PC-3 (cell line): ENCODE measurements at regions not wholly inside any gene's neighbourhood (a gene's known extent, or its start where the extent isn't known, plus 50 kb on each side); places are given as distances from the start of the nearest gene placed in this dataset.

Experiments used
- ATAC-seq: fragments of 200-7000 bp; cut with Tn5 transposase; 2 replicates; pipeline ENCODE4 v1.9.1; 2020; ENCODE audit warnings: mild to moderate bottlenecking, moderate library complexity
- BruUV-seq: library from RNA; stranded (reverse); fragments of 400-500 nt; replicated peaks from 2 replicates; lab custom pipeline; 2021; lab: Mats Ljungman, UMichigan
- CTCF ChIA-PET: fragments of 300-600 bp; sonication (Branson Sonifier 250); formaldehyde crosslinking; loops from one replicate; lab custom pipeline; 2022; ENCODE audit warnings: antibody characterized with exemption; lab: Charles Lee
- POLR2A ChIA-PET: fragments of 300-600 bp; sonication (Branson Sonifier 250); formaldehyde crosslinking; loops from one replicate; lab custom pipeline; 2022; ENCODE audit warnings: antibody characterized with exemption; ENCODE audit not compliant: unreplicated experiment; lab: Charles Lee
- DNase-seq: peaks from one replicate; pipeline ENCODE4 v3.0.0-alpha.2; 2015
- H2AFZ ChIP-seq: fragments of 300-600 bp; sonication (generic); 2 replicates; pipeline ENCODE4 v1.6.0; 2016; ENCODE audit warnings: antibody characterized with exemption, low read length
- H3F3A ChIP-seq: fragments of 300-600 bp; sonication (generic); one replicate; pipeline ENCODE4 v1.6.0; 2017; ENCODE audit warnings: antibody characterized with exemption, low read length, control low read depth, mild to moderate bottlenecking; ENCODE audit not compliant: unreplicated experiment
- H3K27ac ChIP-seq: fragments of 300-600 bp; sonication (generic); 2 replicates; pipeline ENCODE4 v1.5.1; 2016; ENCODE audit warnings: mild to moderate bottlenecking, low read length
- H3K27me3 ChIP-seq: fragments of 300-600 bp; sonication (generic); 2 replicates; pipeline ENCODE4 v1.6.1; 2016; ENCODE audit warnings: low read length, mixed read lengths
- H3K36me3 ChIP-seq: fragments of 300-600 bp; sonication (generic); 2 replicates; pipeline ENCODE4 v1.6.1; 2016; ENCODE audit warnings: low read depth, mixed run types, low read length, mixed read lengths
- H3K4me1 ChIP-seq: fragments of 300-600 bp; sonication (generic); 2 replicates; pipeline ENCODE4 v1.5.1; 2016; ENCODE audit warnings: low read length; ENCODE audit not compliant: insufficient read depth
- H3K4me2 ChIP-seq: fragments of 300-600 bp; sonication (generic); 2 replicates; pipeline ENCODE4 v1.6.0; 2016; ENCODE audit warnings: low read length
- H3K4me3 ChIP-seq: fragments of 300-600 bp; sonication (generic); 2 replicates; pipeline ENCODE4 v1.5.1; 2016; ENCODE audit warnings: mild to moderate bottlenecking, low read length, mixed read lengths
- H3K79me2 ChIP-seq: fragments of 300-600 bp; sonication (generic); 2 replicates; pipeline ENCODE4 v1.6.1; 2017; ENCODE audit warnings: low read length, mixed read lengths
- H3K9ac ChIP-seq: fragments of 300-600 bp; sonication (generic); 2 replicates; pipeline ENCODE4 v1.6.0; 2016; ENCODE audit warnings: mild to moderate bottlenecking, low read length
- H3K9me2 ChIP-seq: fragments of 300-600 bp; sonication (generic); replicated peaks from 2 replicates; pipeline ENCODE4 v1.6.1; 2016; ENCODE audit warnings: mixed run types, low read length, mixed read lengths
- H3K9me3 ChIP-seq: fragments of 300-600 bp; sonication (generic); 2 replicates; pipeline ENCODE4 v1.6.1; 2016; ENCODE audit warnings: low read length, mixed read lengths
- H4K20me1 ChIP-seq: fragments of 300-600 bp; sonication (generic); 2 replicates; pipeline ENCODE4 v1.6.1; 2016; ENCODE audit warnings: low read length, mixed read lengths
- EZH2 ChIP-seq: fragments of 300-600 bp; sonication (generic); IDR thresholded peaks from one replicate; pipeline ENCODE4 v1.6.1; 2017; ENCODE audit warnings: antibody characterized with exemption, mild to moderate bottlenecking, low read length; ENCODE audit not compliant: unreplicated experiment
- EZH2phosphoT487 ChIP-seq: fragments of 300-600 bp; sonication (generic); IDR thresholded peaks from 2 replicates; pipeline ENCODE4 v1.6.1; 2018; ENCODE audit warnings: mild to moderate bottlenecking, antibody characterized with exemption, low read length, borderline replicate concordance
- intact Hi-C: fragments of 100-400 bp; cut with micrococcal nuclease; formaldehyde crosslinking; loops from 2 replicates; pipeline ENCODE4 v1.9.0; 2023
- TF ChIP-seq, protein P1 (sequence below): fragments of 300-600 bp; sonication (generic); conservative IDR thresholded peaks from 2 replicates; pipeline ENCODE4 v1.5.1; 2017; ENCODE audit warnings: antibody characterized with exemption, low read depth, mild to moderate bottlenecking, low read length

DNA sequence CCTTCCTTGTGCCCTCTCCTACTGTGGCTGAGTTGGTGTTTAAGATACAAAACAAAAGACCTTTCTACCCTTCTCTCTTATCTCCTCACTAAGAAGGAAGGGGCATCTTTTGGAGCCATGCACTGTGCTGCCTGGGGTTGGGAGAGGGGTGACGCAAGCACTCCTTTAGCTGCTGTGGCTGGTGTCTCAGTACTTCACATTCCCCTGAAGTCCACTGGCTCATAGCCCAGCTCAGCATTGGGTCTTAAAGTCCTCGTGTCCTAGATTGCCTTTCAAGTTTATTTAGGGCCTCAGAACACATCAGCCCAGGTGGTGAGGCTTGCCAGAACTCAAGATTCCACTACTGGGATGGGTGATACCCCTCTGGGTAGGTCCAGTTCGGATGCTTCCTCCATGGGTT, 325.9 kb upstream of the CYLC2 start:
- no peak for DNase-seq
- ChIA-PET CTCF (no interaction called here), POLR2A (no interaction called here)
- H3K4me3 ChIP-seq, result no peak overlapping the region
- intact Hi-C loops, result no loop called here
- no peaks in the 10 kb centered on the region for H3K4me1 ChIP-seq
- BruUV-seq, result no TSS peak
- H3K36me3 ChIP-seq, result no peaks in the 10 kb centered on the region
- H4K20me1 ChIP-seq, result no peaks in the 10 kb centered on the region
- no peak overlapping the region for H2AFZ ChIP-seq
- H3K79me2 ChIP-seq, result no peaks in the 10 kb centered on the region
- no peaks in the 10 kb centered on the region for H3K9me3 ChIP-seq
- no peaks in the 10 kb centered on the region for H3F3A ChIP-seq
- no peak for ATAC-seq
- no peaks in the 10 kb centered on the region for H3K9me2 ChIP-seq
- TF ChIP-seq, protein P1, sequence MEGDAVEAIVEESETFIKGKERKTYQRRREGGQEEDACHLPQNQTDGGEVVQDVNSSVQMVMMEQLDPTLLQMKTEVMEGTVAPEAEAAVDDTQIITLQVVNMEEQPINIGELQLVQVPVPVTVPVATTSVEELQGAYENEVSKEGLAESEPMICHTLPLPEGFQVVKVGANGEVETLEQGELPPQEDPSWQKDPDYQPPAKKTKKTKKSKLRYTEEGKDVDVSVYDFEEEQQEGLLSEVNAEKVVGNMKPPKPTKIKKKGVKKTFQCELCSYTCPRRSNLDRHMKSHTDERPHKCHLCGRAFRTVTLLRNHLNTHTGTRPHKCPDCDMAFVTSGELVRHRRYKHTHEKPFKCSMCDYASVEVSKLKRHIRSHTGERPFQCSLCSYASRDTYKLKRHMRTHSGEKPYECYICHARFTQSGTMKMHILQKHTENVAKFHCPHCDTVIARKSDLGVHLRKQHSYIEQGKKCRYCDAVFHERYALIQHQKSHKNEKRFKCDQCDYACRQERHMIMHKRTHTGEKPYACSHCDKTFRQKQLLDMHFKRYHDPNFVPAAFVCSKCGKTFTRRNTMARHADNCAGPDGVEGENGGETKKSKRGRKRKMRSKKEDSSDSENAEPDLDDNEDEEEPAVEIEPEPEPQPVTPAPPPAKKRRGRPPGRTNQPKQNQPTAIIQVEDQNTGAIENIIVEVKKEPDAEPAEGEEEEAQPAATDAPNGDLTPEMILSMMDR, result no peak
- TF ChIP-seq EZH2phosphoT487 (no peak), EZH2 (no peak)
- H3K27me3 ChIP-seq, result no peaks in the 10 kb centered on the region
- no peak overlapping the region for H3K27ac ChIP-seq
- H3K4me2 ChIP-seq, result no peak overlapping the region
- no peak overlapping the region for H3K9ac ChIP-seq

DNA sequence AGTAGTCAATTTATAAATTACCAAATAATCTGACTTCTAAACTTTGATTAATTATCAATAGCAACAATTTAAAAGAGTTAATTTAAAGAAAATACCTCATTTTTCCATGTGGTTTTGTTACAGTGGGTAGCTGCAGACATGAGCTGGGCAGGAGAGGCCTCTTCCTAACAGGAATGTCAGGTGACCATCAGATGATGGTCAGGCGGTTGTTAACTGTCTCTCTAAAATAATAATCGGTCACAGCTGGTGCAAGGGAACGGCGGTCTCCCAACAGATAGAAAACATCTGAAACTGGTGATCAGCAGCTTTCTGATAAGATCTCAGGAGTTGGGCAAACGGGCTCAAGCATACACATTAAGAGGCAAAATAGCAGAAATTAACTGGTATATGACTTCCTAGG, 342.7 kb upstream of the CYLC2 start:
- H3K4me3 ChIP-seq, result no peak overlapping the region
- DNase-seq (no peak), ATAC-seq (no peak)
- H2AFZ ChIP-seq, result no peak overlapping the region
- no peak overlapping the region for H3K9ac ChIP-seq
- H3K79me2 ChIP-seq, result no peaks in the 10 kb centered on the region
- H3K9me2 ChIP-seq, result no peaks in the 10 kb centered on the region
- no peaks in the 10 kb centered on the region for H4K20me1 ChIP-seq
- no peaks in the 10 kb centered on the region for H3K9me3 ChIP-seq
- ChIA-PET CTCF (no interaction called here), POLR2A (no interaction called here)
- no peaks in the 10 kb centered on the region for H3K27me3 ChIP-seq
- BruUV-seq, result no TSS peak
- intact Hi-C loops, result no loop called here
- H3K4me2 ChIP-seq, result no peak overlapping the region
- H3F3A ChIP-seq, result no peaks in the 10 kb centered on the region
- no peaks in the 10 kb centered on the region for H3K4me1 ChIP-seq
- TF ChIP-seq, protein P1, result no peak
- TF ChIP-seq EZH2phosphoT487, result no peak
- no peak for TF ChIP-seq EZH2
- no peaks in the 10 kb centered on the region for H3K36me3 ChIP-seq
- H3K27ac ChIP-seq, result no peak overlapping the region

DNA sequence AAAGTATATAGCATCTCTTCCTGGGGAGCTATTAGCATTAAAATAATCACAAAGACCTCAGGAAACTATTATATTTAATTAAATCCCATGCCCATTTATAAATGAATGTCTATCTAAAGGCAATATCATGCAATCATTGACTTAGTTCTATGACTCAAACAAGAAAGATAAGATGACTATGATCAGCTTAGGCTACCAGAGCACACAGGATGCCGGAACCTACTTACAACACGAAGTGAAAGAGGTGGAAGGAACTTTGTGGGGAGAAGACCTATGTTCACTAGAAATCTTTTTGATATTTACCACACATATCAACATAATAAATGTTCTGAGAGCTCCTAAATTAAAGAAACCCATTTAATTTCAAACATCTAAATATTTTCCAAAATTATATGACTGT, 344.2 kb upstream of the CYLC2 start:
- H3K4me3 ChIP-seq, result no peak overlapping the region
- TF ChIP-seq EZH2, result no peak
- TF ChIP-seq, protein P1, result no peak
- no peaks in the 10 kb centered on the region for H3K27me3 ChIP-seq
- no peak overlapping the region for H3K27ac ChIP-seq
- ATAC-seq (no peak), DNase-seq (no peak)
- H3K9me3 ChIP-seq, result no peaks in the 10 kb centered on the region
- H2AFZ ChIP-seq, result no peak overlapping the region
- POLR2A ChIA-PET, result no interaction called here
- no TSS peak for BruUV-seq
- no peaks in the 10 kb centered on the region for H3K4me1 ChIP-seq
- intact Hi-C loops, result no loop called here
- no peak overlapping the region for H3K4me2 ChIP-seq
- no peaks in the 10 kb centered on the region for H3K79me2 ChIP-seq
- no peak overlapping the region for H3K9ac ChIP-seq
- CTCF ChIA-PET, result no interaction called here
- no peaks in the 10 kb centered on the region for H3F3A ChIP-seq
- no peaks in the 10 kb centered on the region for H4K20me1 ChIP-seq
- H3K9me2 ChIP-seq, result no peaks in the 10 kb centered on the region
- H3K36me3 ChIP-seq, result no peaks in the 10 kb centered on the region
